ENCODE measurements at regions not wholly inside any gene's neighbourhood (a gene's known extent, or its start where the extent isn't known, plus 50 kb on each side); places are given as distances from the start of the nearest gene placed in this dataset.

- no peak for TF ChIP-seq CTCF (IDR thresholded peaks at IDR 0.05; ENCODE audit: insufficient read depth, low read length)
- TF ChIP-seq GABPA (IDR thresholded peaks at IDR 0.05; ENCODE audit: low read depth): no peak
These were observed 697.1 kb upstream of the ARPP21 start for GRCh38 chr3:34942256-34942655.

All from HL-60 (cell line).